Panc1 (cell line): ENCODE measurements at regions not wholly inside any gene's neighbourhood (a gene's known extent, or its start where the extent isn't known, plus 50 kb on each side); places are given as distances from the start of the nearest gene placed in this dataset.

Source experiments
- ATAC-seq: fragments of 200-7000 bp; cut with Tn5 transposase; 2 replicates; pipeline ENCODE4 v1.9.1; 2020; ENCODE audit warnings: mild to moderate bottlenecking, moderate library complexity
- BruUV-seq: library from RNA; stranded (reverse); fragments of 400-500 nt; replicated peaks from 2 replicates; lab custom pipeline; 2021; lab: Mats Ljungman, UMichigan
- CTCF ChIA-PET: fragments of 300-600 bp; sonication (Branson Sonifier 250); formaldehyde crosslinking; loops from one replicate; lab custom pipeline; 2022; ENCODE audit warnings: antibody characterized with exemption; lab: Charles Lee
- POLR2A ChIA-PET: fragments of 300-600 bp; sonication (Branson Sonifier 250); formaldehyde crosslinking; loops from one replicate; lab custom pipeline; 2022; ENCODE audit warnings: antibody characterized with exemption; lab: Charles Lee
- DNase-seq: peaks from one replicate; pipeline ENCODE4 v3.0.0-alpha.2; 2010; ENCODE audit warnings: low read depth, low spot score
- H3K27ac ChIP-seq: 2 replicates; pipeline ENCODE4 v1.5.1; 2011; ENCODE audit warnings: mild to moderate bottlenecking, low read length, inconsistent platforms
- H3K27me3 ChIP-seq: fragments of 200-500 bp; sonication (Bioruptor generic); 2 replicates; pipeline ENCODE4 v1.6.0; 2014; ENCODE audit warnings: low read length, inconsistent platforms; ENCODE audit not compliant: control insufficient read depth, insufficient read depth
- H3K36me3 ChIP-seq: fragments of 200-500 bp; sonication (Bioruptor generic); 2 replicates; pipeline ENCODE4 v1.5.1; 2014; ENCODE audit warnings: inconsistent platforms, mild to moderate bottlenecking, low read length, moderate library complexity; ENCODE audit not compliant: control insufficient read depth, insufficient read depth
- H3K4me1 ChIP-seq: 2 replicates; pipeline ENCODE4 v1.5.1; 2011; ENCODE audit warnings: inconsistent platforms, mild to moderate bottlenecking, low read length, moderate library complexity; ENCODE audit not compliant: control insufficient read depth, insufficient read depth
- H3K4me3 ChIP-seq, 2 experiments: 2 replicates each; pipeline ENCODE4 v1.5.1; 2011 to 2012; ENCODE audit warnings: low read depth in 2 of 2, low read length in 2 of 2, mild to moderate bottlenecking in 2 of 2, inconsistent platforms in 1 of 2, moderate library complexity in 1 of 2
- H3K9me3 ChIP-seq: fragments of 200-500 bp; sonication (Bioruptor generic); 2 replicates; pipeline ENCODE4 v1.5.1; 2014; ENCODE audit warnings: low read depth, mild to moderate bottlenecking, inconsistent platforms, low read length, moderate library complexity; ENCODE audit not compliant: control insufficient read depth, insufficient read depth
- CTCF ChIP-seq: fragments of 450-650 bp; IDR thresholded peaks from 2 replicates; pipeline ENCODE4 v1.5.1; 2017; ENCODE audit warnings: mild to moderate bottlenecking
- POLR2AphosphoS5 ChIP-seq: IDR thresholded peaks from 2 replicates; pipeline ENCODE4 v1.6.1; 2012; ENCODE audit warnings: mild to moderate bottlenecking, low read depth, low read length, moderate library complexity
- REST ChIP-seq, 2 experiments: IDR thresholded peaks; 2 replicates each; pipeline ENCODE4 v1.6.1; 2011 to 2012; ENCODE audit warnings: low read depth in 2 of 2, control low read depth in 1 of 2, low read length in 1 of 2, mild to moderate bottlenecking in 1 of 2, moderate library complexity in 1 of 2; ENCODE audit not compliant: insufficient read depth in 1 of 2
- SIN3A ChIP-seq: IDR thresholded peaks from 2 replicates; pipeline ENCODE4 v1.6.1; 2012; ENCODE audit warnings: low read depth, mild to moderate bottlenecking, low read length, moderate library complexity, borderline replicate concordance; ENCODE audit not compliant: insufficient read depth
- TCF7L2 ChIP-seq: IDR thresholded peaks from 2 replicates; pipeline ENCODE4 v1.6.1; 2011; ENCODE audit warnings: mild to moderate bottlenecking, low read depth, low read length, inconsistent platforms
- in situ Hi-C: cut with HindIII; loops from 2 replicates; pipeline ENCODE4 v1.10.0; 2016; ENCODE audit warnings: low sequenced_read_pairs, low pct_unique_long_range_greater_than_20kb
- intact Hi-C: fragments of 100-400 bp; cut with micrococcal nuclease; formaldehyde crosslinking; loops from one replicate; pipeline ENCODE4 v1.10.0; 2022; ENCODE audit not compliant: unreplicated experiment

GRCh38 chr14:105737504-105738246, 211.3 kb downstream of the TMEM121 start:
- TF ChIP-seq REST (IDR thresholded peaks at IDR 0.05; ENCODE audit: insufficient read depth in 1 of 2, low read depth in 2 of 2, low read length in 1 of 2) (no peak), POLR2AphosphoS5 (no peak), CTCF (no peak), TCF7L2 (no peak), SIN3A (no peak)
- Histone ChIP-seq H3K4me1 (no peaks in the 10 kb centered on the region), H3K27me3 (no peaks in the 10 kb centered on the region), H3K36me3 (no peaks in the 10 kb centered on the region), H3K27ac (no peak overlapping the region), H3K4me3 (no peak overlapping the region), H3K9me3 (no peaks in the 10 kb centered on the region)
- no peak for DNase-seq
- in situ Hi-C loops (no loop called here), intact Hi-C loops (no loop called here)
- POLR2A ChIA-PET, result no interaction called here
- BruUV-seq, result no TSS peak
- no peak for ATAC-seq
- CTCF ChIA-PET, result no interaction called here

GRCh38 chr14:105738638-105739037, 212.3 kb downstream of the TMEM121 start:
- POLR2A ChIA-PET, result no interaction called here
- in situ Hi-C loops, result no loop called here
- no peaks in the 10 kb centered on the region for H3K27me3 ChIP-seq
- CTCF ChIA-PET, result no interaction called here
- DNase-seq (no peak), ATAC-seq (no peak)
- H3K4me3 ChIP-seq, result no peak overlapping the region
- H3K27ac ChIP-seq, result no peak overlapping the region
- intact Hi-C loops, result no loop called here
- no peaks in the 10 kb centered on the region for H3K36me3 ChIP-seq
- H3K4me1 ChIP-seq, result no peaks in the 10 kb centered on the region
- TF ChIP-seq TCF7L2 (no peak), POLR2AphosphoS5 (no peak), SIN3A (no peak), CTCF (no peak), REST (IDR thresholded peaks at IDR 0.05; ENCODE audit: insufficient read depth in 1 of 2, low read depth in 2 of 2, low read length in 1 of 2) (no peak)
- no TSS peak for BruUV-seq
- H3K9me3 ChIP-seq, result no peaks in the 10 kb centered on the region
